C4-2B (cell line): ENCODE measurements at regions not wholly inside any gene's neighbourhood (a gene's known extent, or its start where the extent isn't known, plus 50 kb on each side); places are given as distances from the start of the nearest gene placed in this dataset.

ENCODE experiments used
- ZFX ChIP-seq: fragments of 450-650 bp; IDR thresholded peaks from 2 replicates; pipeline ENCODE4 v1.6.1; 2017
- TF ChIP-seq, protein P1 (sequence below): fragments of 450-650 bp; conservative IDR thresholded peaks from 2 replicates; pipeline ENCODE4 v1.5.1; 2017; ENCODE audit warnings: mild to moderate bottlenecking

DNA sequence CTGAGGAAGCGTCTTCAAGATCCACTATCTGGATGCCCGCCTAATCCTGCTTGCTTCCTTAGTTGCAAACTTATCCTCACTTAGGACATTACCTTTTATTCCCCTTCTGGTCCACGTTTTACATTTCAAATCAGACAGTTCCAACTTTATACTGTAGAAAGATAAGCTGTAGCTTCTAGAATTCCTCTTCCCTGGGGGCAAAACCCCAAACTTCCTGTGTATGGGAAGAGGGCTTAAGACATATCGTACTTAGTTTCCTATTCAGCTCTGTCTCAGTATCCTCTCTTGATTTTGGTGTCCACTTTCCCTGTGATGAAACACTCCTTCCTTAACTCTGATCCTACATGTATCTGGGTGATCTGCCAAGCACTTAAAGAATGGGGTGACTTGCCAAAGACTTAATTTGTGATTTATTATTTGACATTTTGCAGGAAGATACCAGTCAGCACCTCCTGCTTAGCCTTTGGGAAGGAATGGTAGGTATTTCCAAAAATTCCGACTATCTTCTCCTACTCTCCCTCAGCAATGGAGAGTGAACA, 245.2 kb downstream of the CDCA7 start:
- TF ChIP-seq, protein P1, sequence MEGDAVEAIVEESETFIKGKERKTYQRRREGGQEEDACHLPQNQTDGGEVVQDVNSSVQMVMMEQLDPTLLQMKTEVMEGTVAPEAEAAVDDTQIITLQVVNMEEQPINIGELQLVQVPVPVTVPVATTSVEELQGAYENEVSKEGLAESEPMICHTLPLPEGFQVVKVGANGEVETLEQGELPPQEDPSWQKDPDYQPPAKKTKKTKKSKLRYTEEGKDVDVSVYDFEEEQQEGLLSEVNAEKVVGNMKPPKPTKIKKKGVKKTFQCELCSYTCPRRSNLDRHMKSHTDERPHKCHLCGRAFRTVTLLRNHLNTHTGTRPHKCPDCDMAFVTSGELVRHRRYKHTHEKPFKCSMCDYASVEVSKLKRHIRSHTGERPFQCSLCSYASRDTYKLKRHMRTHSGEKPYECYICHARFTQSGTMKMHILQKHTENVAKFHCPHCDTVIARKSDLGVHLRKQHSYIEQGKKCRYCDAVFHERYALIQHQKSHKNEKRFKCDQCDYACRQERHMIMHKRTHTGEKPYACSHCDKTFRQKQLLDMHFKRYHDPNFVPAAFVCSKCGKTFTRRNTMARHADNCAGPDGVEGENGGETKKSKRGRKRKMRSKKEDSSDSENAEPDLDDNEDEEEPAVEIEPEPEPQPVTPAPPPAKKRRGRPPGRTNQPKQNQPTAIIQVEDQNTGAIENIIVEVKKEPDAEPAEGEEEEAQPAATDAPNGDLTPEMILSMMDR: no peak
- no peak for TF ChIP-seq ZFX
